IMR-90 (cell line): ENCODE measurements at regions not wholly inside any gene's neighbourhood (a gene's known extent, or its start where the extent isn't known, plus 50 kb on each side); places are given as distances from the start of the nearest gene placed in this dataset.

Source experiments
- ATAC-seq: fragments of 200-7000 bp; cut with Tn5 transposase; 2 replicates; pipeline ENCODE4 v1.9.1; 2020; ENCODE audit warnings: low read depth, mild to moderate bottlenecking, moderate library complexity
- BruUV-seq: library from RNA; stranded (reverse); fragments of 400-500 nt; replicated peaks from 2 replicates; lab custom pipeline; 2021; lab: Mats Ljungman, UMichigan
- CTCF ChIA-PET: fragments of 300-600 bp; formaldehyde crosslinking; extraction: SDS; loops from one replicate; lab custom pipeline; 2021; ENCODE audit warnings: antibody characterized with exemption; lab: Yijun Ruan, JAX
- POLR2A ChIA-PET: fragments of 300-600 bp; sonication (Branson Sonifier 250); formaldehyde crosslinking; loops from one replicate; lab custom pipeline; 2022; ENCODE audit warnings: antibody characterized with exemption; ENCODE audit not compliant: unreplicated experiment; lab: Charles Lee
- DNase-seq: peaks from one replicate; pipeline ENCODE4 v3.0.0; 2013
- H2AFZ ChIP-seq: replicated peaks from 2 replicates; pipeline ENCODE3; 2013; ENCODE audit warnings: low read length, mild to moderate bottlenecking; ENCODE audit not compliant: poor library complexity
- H2AK5ac ChIP-seq: 2 replicates; pipeline ENCODE4 v1.6.1; 2013; ENCODE audit warnings: low read depth, low read length, inconsistent platforms
- H2AK9ac ChIP-seq: replicated peaks from 2 replicates; pipeline ENCODE3; 2013; ENCODE audit warnings: mild to moderate bottlenecking, low read depth, low read length, moderate library complexity; ENCODE audit not compliant: poor library complexity
- H2BK120ac ChIP-seq: 2 replicates; pipeline ENCODE4 v1.6.1; 2013; ENCODE audit warnings: low read depth, low read length, inconsistent platforms
- H2BK15ac ChIP-seq: 3 replicates; pipeline ENCODE4 v1.6.1; 2013; ENCODE audit warnings: low read depth, low read length, inconsistent platforms
- H2BK20ac ChIP-seq: 2 replicates; pipeline ENCODE4 v1.6.1; 2013; ENCODE audit warnings: low read depth, mild to moderate bottlenecking, inconsistent platforms, low read length, moderate library complexity
- H2BK5ac ChIP-seq: 2 replicates; pipeline ENCODE4 v1.6.1; 2013; ENCODE audit warnings: mild to moderate bottlenecking, low read depth, low read length, inconsistent platforms; ENCODE audit not compliant: poor library complexity, severe bottlenecking
- H3K14ac ChIP-seq: replicated peaks from 2 replicates; pipeline ENCODE4 v1.6.1; 2013; ENCODE audit warnings: low read depth, low read length, inconsistent platforms
- H3K18ac ChIP-seq: 2 replicates; pipeline ENCODE4 v1.6.1; 2013; ENCODE audit warnings: low read depth, low read length, control low read depth
- H3K23ac ChIP-seq: 2 replicates; pipeline ENCODE4 v1.6.1; 2013; ENCODE audit warnings: low read depth, low read length, inconsistent platforms
- H3K27ac ChIP-seq: 2 replicates; pipeline ENCODE4 v1.5.1; 2013; ENCODE audit warnings: mild to moderate bottlenecking, control low read depth, low read length; ENCODE audit not compliant: insufficient read depth
- H3K27me3 ChIP-seq: 2 replicates; pipeline ENCODE4 v1.6.1; 2013; ENCODE audit warnings: low read length; ENCODE audit not compliant: control insufficient read depth, insufficient read depth
- H3K36me3 ChIP-seq: 2 replicates; pipeline ENCODE4 v1.6.1; 2013; ENCODE audit warnings: low read length, mixed read lengths; ENCODE audit not compliant: control insufficient read depth, insufficient read depth
- H3K4ac ChIP-seq: 2 replicates; pipeline ENCODE4 v1.6.1; 2013; ENCODE audit warnings: low read depth, low read length, inconsistent platforms
- H3K4me1 ChIP-seq: 2 replicates; pipeline ENCODE4 v1.6.1; 2013; ENCODE audit warnings: low read length, mixed read lengths; ENCODE audit not compliant: control insufficient read depth, insufficient read depth
- H3K4me2 ChIP-seq: 2 replicates; pipeline ENCODE4 v1.6.1; 2013; ENCODE audit warnings: low read depth, mild to moderate bottlenecking, control low read depth, low read length, moderate library complexity
- H3K4me3 ChIP-seq: 2 replicates; pipeline ENCODE4 v1.5.1; 2013; ENCODE audit warnings: low read depth, mild to moderate bottlenecking, control low read depth, low read length, moderate library complexity; ENCODE audit not compliant: insufficient read depth
- H3K56ac ChIP-seq: 2 replicates; pipeline ENCODE4 v1.6.1; 2013; ENCODE audit warnings: low read length, inconsistent platforms; ENCODE audit not compliant: insufficient read depth; ENCODE audit errors: extremely low read depth
- H3K79me1 ChIP-seq, 2 experiments: 2 replicates each; pipeline ENCODE4 v1.6.1; 2013; ENCODE audit warnings: low read length in 2 of 2, inconsistent platforms in 1 of 2, low read depth in 1 of 2
- H3K9ac ChIP-seq: 2 replicates; pipeline ENCODE4 v1.6.1; 2013; ENCODE audit warnings: low read depth, low read length, control low read depth
- H3K9me1 ChIP-seq: 2 replicates; pipeline ENCODE4 v1.6.1; 2013; ENCODE audit warnings: low read length, inconsistent platforms; ENCODE audit not compliant: insufficient read depth
- H3K9me3 ChIP-seq: 2 replicates; pipeline ENCODE4 v1.6.1; 2013; ENCODE audit warnings: low read length; ENCODE audit not compliant: control insufficient read depth, insufficient read depth
- H4K20me1 ChIP-seq: 2 replicates; pipeline ENCODE4 v1.6.1; 2013; ENCODE audit warnings: low read length, inconsistent platforms; ENCODE audit not compliant: insufficient read depth
- H4K5ac ChIP-seq: 2 replicates; pipeline ENCODE4 v1.6.1; 2013; ENCODE audit warnings: mild to moderate bottlenecking, low read depth, low read length, control low read depth
- H4K8ac ChIP-seq, 2 experiments: 2 replicates each; pipeline ENCODE4 v1.6.1; 2013; ENCODE audit warnings: low read depth in 2 of 2, low read length in 2 of 2, control low read depth in 1 of 2, inconsistent platforms in 1 of 2
- H4K91ac ChIP-seq: 2 replicates; pipeline ENCODE4 v1.6.1; 2013; ENCODE audit warnings: low read depth, low read length, inconsistent platforms; ENCODE audit not compliant: insufficient read depth
- BHLHE40 ChIP-seq: fragments of 150-350 bp; IDR thresholded peaks from 2 replicates; pipeline ENCODE4 v1.6.1; 2016; ENCODE audit warnings: mild to moderate bottlenecking, low read depth, low read length
- SMC3 ChIP-seq: fragments of 150-350 bp; IDR thresholded peaks from 2 replicates; pipeline ENCODE4 v1.6.1; 2016; ENCODE audit warnings: low read depth, mild to moderate bottlenecking, antibody characterized with exemption, low read length, moderate library complexity
- WGBS, 2 experiments: methylation state at CpG; one replicate each; pipeline versions ENCODE4 v1.1.5 to v1.1.7; 2013; ENCODE audit warnings: missing lambda C conversion rate in 2 of 2; ENCODE audit not compliant: insufficient read length in 1 of 2; ENCODE audit errors: extremely low coverage in 2 of 2; 5-methylcytosine and 5-hydroxymethylcytosine counted together
- dilution Hi-C: fragments of 300-500 bp; cut with HindIII; formaldehyde crosslinking; loops from one replicate; pipeline ENCODE4 v1.14.3; 2018; ENCODE audit warnings: low sequenced_read_pairs; ENCODE audit not compliant: unreplicated experiment
- in situ Hi-C: fragments of 300-500 bp; cut with MboI; formaldehyde crosslinking; loops from 3 replicates; pipeline ENCODE4 v1.14.3; 2019; ENCODE audit warnings: low sequenced_read_pairs, inconsistent platforms, mixed read lengths
- intact Hi-C: fragments of 100-400 bp; cut with micrococcal nuclease; formaldehyde crosslinking; loops from 2 replicates; pipeline ENCODE4 v1.10.0; 2022

GRCh38 chr5:53331463-53331862 lies 149.0 kb upstream of the FST start:
- Histone ChIP-seq H3K18ac (peak overlapping the region; percentile 5; the same call in 1 of the 2 replicates), H4K20me1 (no peaks in the 10 kb centered on the region), H2AFZ (no peak overlapping the region), H3K14ac (peak overlapping the region; percentile 53; the same call in 1 of the 2 replicates), H3K27ac (no peak overlapping the region), H3K4me2 (no peak overlapping the region; the same call in 1 of the 2 replicates), H3K4me1 (peaks cover 19% of the 10 kb centered on the region), H2AK9ac (no peak overlapping the region), H3K4me3 (no peak overlapping the region), H3K56ac (0 out of 2 replicates have a peak overlapping the region, but pooled peaks have one; percentile 29), H3K79me1 (0 out of 4 replicates have a peak, but pooled peaks cover 0 to 4% of the 10 kb centered on the region in 2 experiments), H3K9me1 (peaks cover 13% of the 10 kb centered on the region; the same call in 1 of the 2 replicates), H2BK15ac (peak overlapping the region; percentile 53; the same call in 1 of the 3 replicates), H2AK5ac (no peak overlapping the region; the same call in 1 of the 2 replicates), H3K27me3 (no peaks in the 10 kb centered on the region), H4K5ac (peak overlapping the region; percentile 31; the same call in 1 of the 2 replicates), H4K8ac (peak overlapping the region in 1 of 2 experiments; percentile 81; a peak in 2 of 4 replicates), H4K91ac (no peak overlapping the region), H3K9ac (no peak overlapping the region), H3K23ac (no peak overlapping the region), H2BK20ac (peak overlapping the region; percentile 70; the same call in 1 of the 2 replicates), H2BK120ac (peak overlapping the region; percentile 65), H3K36me3 (no peaks in the 10 kb centered on the region), H2BK5ac (peak overlapping the region; percentile 88), H3K4ac (peak overlapping the region; percentile 30; the same call in 1 of the 2 replicates), H3K9me3 (no peaks in the 10 kb centered on the region)
- ChIA-PET POLR2A (no interaction called here), CTCF (no interaction called here)
- ATAC-seq (peak; percentile 67), DNase-seq (peak; percentile 94)
- WGBS, 2 experiments = no CpG with 5 or more reads among the region's 1 CpG
- intact Hi-C loops = no loop called here
- no TSS peak for BruUV-seq
- TF ChIP-seq SMC3 (no peak), BHLHE40 (peak; percentile 75; the same call in 1 of the 2 replicates)
- in situ Hi-C loops = no loop called here
- dilution Hi-C loops = no loop called here
